ENCODE measurements at regions not wholly inside any gene's neighbourhood (a gene's known extent, or its start where the extent isn't known, plus 50 kb on each side); places are given as distances from the start of the nearest gene placed in this dataset.

DNA sequence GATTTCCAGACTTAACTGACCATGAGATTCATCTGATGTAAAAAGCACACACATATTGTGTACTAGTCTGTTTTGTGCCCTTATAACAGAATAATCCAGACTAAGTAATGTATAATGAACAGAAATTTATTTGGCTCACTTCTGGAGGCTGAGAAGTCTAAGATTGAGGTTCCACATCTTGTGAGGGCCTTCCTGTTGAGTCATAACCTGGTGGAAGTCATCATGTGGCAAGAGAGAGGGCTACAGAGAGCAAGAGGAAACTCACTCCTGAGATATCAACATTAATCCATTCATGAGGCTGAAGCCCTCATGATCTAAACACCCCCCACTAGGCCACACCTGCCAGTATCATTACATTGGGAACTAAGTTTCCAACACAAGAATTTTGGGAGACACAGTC lies 977.6 kb downstream of the MCTP2 start:
- TF ChIP-seq, protein P1, sequence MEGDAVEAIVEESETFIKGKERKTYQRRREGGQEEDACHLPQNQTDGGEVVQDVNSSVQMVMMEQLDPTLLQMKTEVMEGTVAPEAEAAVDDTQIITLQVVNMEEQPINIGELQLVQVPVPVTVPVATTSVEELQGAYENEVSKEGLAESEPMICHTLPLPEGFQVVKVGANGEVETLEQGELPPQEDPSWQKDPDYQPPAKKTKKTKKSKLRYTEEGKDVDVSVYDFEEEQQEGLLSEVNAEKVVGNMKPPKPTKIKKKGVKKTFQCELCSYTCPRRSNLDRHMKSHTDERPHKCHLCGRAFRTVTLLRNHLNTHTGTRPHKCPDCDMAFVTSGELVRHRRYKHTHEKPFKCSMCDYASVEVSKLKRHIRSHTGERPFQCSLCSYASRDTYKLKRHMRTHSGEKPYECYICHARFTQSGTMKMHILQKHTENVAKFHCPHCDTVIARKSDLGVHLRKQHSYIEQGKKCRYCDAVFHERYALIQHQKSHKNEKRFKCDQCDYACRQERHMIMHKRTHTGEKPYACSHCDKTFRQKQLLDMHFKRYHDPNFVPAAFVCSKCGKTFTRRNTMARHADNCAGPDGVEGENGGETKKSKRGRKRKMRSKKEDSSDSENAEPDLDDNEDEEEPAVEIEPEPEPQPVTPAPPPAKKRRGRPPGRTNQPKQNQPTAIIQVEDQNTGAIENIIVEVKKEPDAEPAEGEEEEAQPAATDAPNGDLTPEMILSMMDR (IDR thresholded peaks at IDR 0.05): no peak
- TF ChIP-seq EP300 (IDR thresholded peaks at IDR 0.05) (no peak), POLR2A (IDR thresholded peaks at IDR 0.05) (no peak)
